ENCODE measurements at regions not wholly inside any gene's neighbourhood (a gene's known extent, or its start where the extent isn't known, plus 50 kb on each side); places are given as distances from the start of the nearest gene placed in this dataset.

- H3K4me3 ChIP-seq (ENCODE audit: extremely low read depth in 1 of 4, insufficient read depth in 2 of 4, low read depth in 3 of 4, low read length in 4 of 4): no peak overlapping the region
- CTCF ChIA-PET (ENCODE audit: partially characterized antibody): interaction anchor here (0.8 kb wide), 1 partner anchor 53 kb away, joined by 3 read pairs; no protein-coding TSS in a partner anchor
- H4K8ac ChIP-seq (ENCODE audit: extremely low read depth, insufficient read depth, low read length): no peak overlapping the region
- TF ChIP-seq BCL11A (IDR thresholded peaks at IDR 0.05; ENCODE audit: low read depth in 2 of 2, low read length in 2 of 2): no peak
- TF ChIP-seq SIRT6 (IDR thresholded peaks at IDR 0.05; ENCODE audit: low read length): no peak
- TF ChIP-seq RNF2 (IDR thresholded peaks at IDR 0.05; ENCODE audit: borderline replicate concordance, low read depth, low read length, missing control alignments, poor library complexity, severe bottlenecking): no peak
- no peak for TF ChIP-seq ATF3 (IDR thresholded peaks at IDR 0.05; ENCODE audit: insufficient read depth, low read depth, low read length)
- no peak for TF ChIP-seq SAP30 (IDR thresholded peaks at IDR 0.05; ENCODE audit: insufficient read depth, insufficient replicate concordance, low read length)
- no peak for TF ChIP-seq PHF8 (conservative IDR thresholded peaks at IDR 0.05; ENCODE audit: low read depth, low read length)
- TF ChIP-seq BACH1 (IDR thresholded peaks at IDR 0.05; ENCODE audit: low read length): no peak
- no peak for TF ChIP-seq MAFK (IDR thresholded peaks at IDR 0.05; ENCODE audit: low read depth, low read length)
- no peak for TF ChIP-seq KDM4A (IDR thresholded peaks at IDR 0.05; ENCODE audit: low read depth, low read length, severe bottlenecking)
- TF ChIP-seq RAD21 (IDR thresholded peaks at IDR 0.05 in 1 of 2, conservative IDR thresholded peaks at IDR 0.05 in 1 of 2; ENCODE audit: low read depth in 2 of 2, low read length in 2 of 2): no peak
- TF ChIP-seq POLR2A (IDR thresholded peaks at IDR 0.05; ENCODE audit: control extremely low read depth in 1 of 2, low read depth in 2 of 2, low read length in 2 of 2): no peak
- TF ChIP-seq BRCA1 (IDR thresholded peaks at IDR 0.05; ENCODE audit: low read depth, low read length): no peak
- no peak for TF ChIP-seq CEBPB (IDR thresholded peaks at IDR 0.05; ENCODE audit: low read depth, low read length)
Measured at GRCh38 chr4:111697176-111697942, 447.9 kb upstream of the FAM241A start.

More at GRCh38 chr4:111697176-111697942, 447.9 kb upstream of the FAM241A start:
- no peak overlapping the region for H2AFZ ChIP-seq (ENCODE audit: low read length)
- no peak overlapping the region for H3K56ac ChIP-seq (replicated peaks; ENCODE audit: insufficient read length, low read depth, low read length)
- no peak overlapping the region for H3K4me2 ChIP-seq (ENCODE audit: insufficient read depth in 1 of 2, low read depth in 2 of 2, low read length in 2 of 2)
- POLR2A ChIA-PET (ENCODE audit: partially characterized antibody): no interaction called here
- H2AK5ac ChIP-seq (ENCODE audit: low read depth, low read length): no peak overlapping the region
- no peak overlapping the region for H2BK120ac ChIP-seq (replicated peaks; ENCODE audit: low read depth, low read length)
- no peak overlapping the region for H4K91ac ChIP-seq (replicated peaks; ENCODE audit: insufficient read length, low read length)
- H3K23me2 ChIP-seq (ENCODE audit: low read depth, low read length): no peaks in the 10 kb centered on the region; the same call in 1 of the 2 replicates
- 89% methylated on average over 2 of the region's 2 CpGs; no CpG with 5 or more reads in 1 of the 2 experiments for WGBS, 2 experiments (ENCODE audit: extremely low coverage in 1 of 2, insufficient coverage in 1 of 2, insufficient read length in 1 of 2, insufficient replicate concordance in 2 of 2, low coverage in 1 of 2, low lambda C conversion rate in 2 of 2, missing lambda C conversion rate in 1 of 2)
- no peak overlapping the region for H2BK5ac ChIP-seq (ENCODE audit: low read depth, low read length)
- H4K20me1 ChIP-seq (replicated peaks in 1 of 2; ENCODE audit: control insufficient read depth in 1 of 2, insufficient read depth in 2 of 2, low read length in 2 of 2): no peaks in the 10 kb centered on the region
- no peak overlapping the region for H3K27ac ChIP-seq (ENCODE audit: low read depth, low read length)
- no peak overlapping the region for H3K23ac ChIP-seq (ENCODE audit: insufficient read length)
- FAIRE-seq (no peak), DNase-seq (ENCODE audit: low read depth in 1 of 2, low spot score in 2 of 2) (no peak)
- no peaks in the 10 kb centered on the region for H3K9me3 ChIP-seq (ENCODE audit: insufficient read depth in 2 of 2, low read depth in 1 of 2, low read length in 1 of 2)
- H3K4ac ChIP-seq (replicated peaks; ENCODE audit: insufficient read length, low read depth, low read length): no peak overlapping the region
- no peaks in the 10 kb centered on the region for H3K79me2 ChIP-seq (ENCODE audit: control insufficient read depth in 1 of 2, insufficient read depth in 2 of 2, low read length in 2 of 2)
- H3K9ac ChIP-seq (replicated peaks in 1 of 4; ENCODE audit: extremely low read depth in 1 of 4, low read depth in 3 of 4, low read length in 3 of 4): no peak overlapping the region
- H3K4me1 ChIP-seq (replicated peaks in 1 of 4; ENCODE audit: control insufficient read depth in 3 of 4, insufficient read depth in 4 of 4, low read length in 3 of 4): no peaks in the 10 kb centered on the region
- H3K27me3 ChIP-seq (replicated peaks in 1 of 4; ENCODE audit: control insufficient read depth in 3 of 4, extremely low read depth in 1 of 4, insufficient read depth in 3 of 4, low read length in 3 of 4): no peaks in the 10 kb centered on the region
- no peaks in the 10 kb centered on the region for H3K36me3 ChIP-seq (ENCODE audit: control insufficient read depth in 2 of 4, insufficient read depth in 4 of 4, low read length in 3 of 4)
- no peak overlapping the region for H3K14ac ChIP-seq (ENCODE audit: insufficient read length)
- no peaks in the 10 kb centered on the region for H3K79me1 ChIP-seq (ENCODE audit: low read depth, low read length)
- no peak overlapping the region for H2BK20ac ChIP-seq (ENCODE audit: low read length)
- no peak overlapping the region for H3K18ac ChIP-seq (ENCODE audit: extremely low read depth, low read length)
- no peak overlapping the region for H2BK15ac ChIP-seq (ENCODE audit: low read length)
- no peak overlapping the region for H2BK12ac ChIP-seq (ENCODE audit: low read depth, low read length)
- H4K5ac ChIP-seq (ENCODE audit: insufficient read length, low read depth, low read length): no peak overlapping the region
